Activated naive CD4-positive, alpha-beta T cell treated with anti-CD3 and anti-CD28 coated beads, Interleukin-2, amount 10 ng/mL, durations not matched to agents 7 days and 5 days (primary cell): ENCODE measurements at regions not wholly inside any gene's neighbourhood (a gene's known extent, or its start where the extent isn't known, plus 50 kb on each side); places are given as distances from the start of the nearest gene placed in this dataset.

ENCODE experiments used
- CTCF ChIA-PET: fragments of 350-600 bp; sonication (Branson Sonifier 250); formaldehyde crosslinking; loops from one replicate; lab custom pipeline; 2021; ENCODE audit warnings: antibody characterized with exemption; lab: Charles Lee
- DNase-seq: peaks from one replicate; pipeline ENCODE4 v3.0.0-alpha.2; 2020
- H3K27ac Mint-ChIP-seq: one replicate; pipeline ENCODE4 v1.8.0; 2021; ENCODE audit warnings: mild to moderate bottlenecking, moderate library complexity, mixed read lengths
- H3K27me3 Mint-ChIP-seq: one replicate; pipeline ENCODE4 v1.8.0; 2021; ENCODE audit warnings: mild to moderate bottlenecking, mixed read lengths
- H3K36me3 Mint-ChIP-seq: one replicate; pipeline ENCODE4 v1.8.0; 2021; ENCODE audit warnings: mixed read lengths
- H3K4me1 Mint-ChIP-seq: one replicate; pipeline ENCODE4 v1.8.0; 2021; ENCODE audit warnings: mixed read lengths
- H3K4me3 Mint-ChIP-seq: one replicate; pipeline ENCODE4 v1.8.0; 2021; ENCODE audit warnings: mild to moderate bottlenecking, moderate library complexity, mixed read lengths
- H3K9me3 Mint-ChIP-seq: one replicate; pipeline ENCODE4 v1.8.0; 2021; ENCODE audit warnings: mixed read lengths

DNA sequence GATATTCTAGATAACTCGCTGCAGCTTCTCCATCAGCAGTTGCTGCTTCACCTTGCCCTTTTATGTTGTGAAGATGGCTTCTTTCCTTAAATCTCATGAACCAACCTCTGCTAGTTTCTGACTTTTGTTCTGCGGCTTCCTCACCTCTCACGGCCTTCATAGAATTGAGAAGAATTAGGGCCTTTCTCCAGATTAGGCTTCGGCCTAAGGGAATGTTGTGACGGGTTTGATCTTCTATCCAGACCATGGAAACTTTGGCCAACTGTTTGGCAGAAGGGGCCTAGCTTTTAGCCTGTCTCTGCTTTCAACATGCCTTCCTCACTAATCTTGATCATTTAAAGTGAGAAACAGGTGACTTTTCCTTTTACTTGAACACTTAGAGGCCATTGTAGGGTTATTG is 199.9 kb downstream of the CYP26B1 start:
- CTCF ChIA-PET, result no interaction called here
- Mint-ChIP-seq H3K4me1 (no peaks in the 10 kb centered on the region), H3K4me3 (no peak overlapping the region), H3K27ac (no peak overlapping the region), H3K9me3 (no peaks in the 10 kb centered on the region), H3K36me3 (no peaks in the 10 kb centered on the region), H3K27me3 (no peaks in the 10 kb centered on the region)
- DNase-seq, result no peak

DNA sequence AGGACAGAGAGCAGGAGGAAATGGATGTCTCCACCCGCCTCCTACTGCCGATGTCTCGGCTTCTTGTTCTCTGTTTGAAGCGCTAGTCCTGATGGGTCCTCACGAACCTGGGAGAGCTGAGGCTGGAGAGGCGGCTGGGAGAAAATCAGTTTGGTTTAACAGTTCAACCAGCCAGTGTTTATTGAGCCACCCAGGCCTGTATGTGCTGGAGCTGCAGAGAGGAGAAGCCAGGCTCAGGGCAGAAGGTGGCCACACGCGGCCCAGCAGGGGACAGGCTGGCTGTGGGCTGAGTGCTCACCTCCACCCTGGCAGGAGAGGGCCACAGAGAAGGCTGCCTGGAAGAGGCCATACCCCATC is 202.1 kb downstream of the CYP26B1 start:
- Mint-ChIP-seq H3K27me3 (no peaks in the 10 kb centered on the region), H3K9me3 (no peaks in the 10 kb centered on the region), H3K4me1 (no peaks in the 10 kb centered on the region), H3K36me3 (no peaks in the 10 kb centered on the region), H3K27ac (no peak overlapping the region), H3K4me3 (no peak overlapping the region)
- no peak for DNase-seq
- CTCF ChIA-PET, result no interaction called here

DNA sequence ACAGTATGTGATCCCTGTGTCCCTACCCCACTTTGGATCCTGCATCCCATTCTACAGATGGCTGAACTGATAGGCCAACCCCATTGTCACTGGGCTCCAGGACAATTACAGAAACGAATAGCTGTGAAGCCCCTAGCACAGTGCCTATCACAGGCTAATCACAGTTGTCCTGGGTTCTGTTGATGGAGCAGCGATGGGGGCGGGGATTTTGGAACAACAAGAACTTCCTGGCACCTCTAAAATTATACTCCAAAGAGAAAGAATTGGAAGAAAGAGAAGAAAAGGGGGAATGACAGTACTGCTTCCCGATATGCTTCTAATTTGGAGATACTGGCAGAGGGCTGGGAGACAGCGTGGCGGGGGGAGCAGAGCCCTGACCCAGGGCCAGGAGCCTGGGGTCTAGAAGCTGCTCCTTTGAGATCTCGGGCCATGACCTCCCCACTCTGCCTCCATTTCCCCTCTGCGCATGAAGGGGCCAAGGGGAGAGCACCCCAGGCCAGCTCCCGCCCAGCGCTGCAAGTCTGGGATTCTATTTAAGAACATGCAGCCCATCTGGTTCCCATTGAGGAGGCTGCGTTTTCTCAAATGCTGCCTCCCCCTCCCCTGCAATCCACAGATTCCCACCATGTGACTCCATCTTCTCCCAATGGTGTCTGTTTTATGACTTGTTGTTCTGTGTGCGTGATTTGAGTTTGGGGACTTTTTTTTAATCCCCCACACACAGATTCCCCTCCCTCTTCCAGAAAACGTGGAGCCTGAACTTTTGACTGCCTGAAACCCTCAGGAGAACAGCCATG is 202.7 kb downstream of the CYP26B1 start:
- Mint-ChIP-seq H3K27ac (no peak overlapping the region), H3K4me1 (no peaks in the 10 kb centered on the region), H3K9me3 (no peaks in the 10 kb centered on the region), H3K27me3 (no peaks in the 10 kb centered on the region), H3K4me3 (no peak overlapping the region), H3K36me3 (no peaks in the 10 kb centered on the region)
- CTCF ChIA-PET, result no interaction called here
- no peak for DNase-seq

DNA sequence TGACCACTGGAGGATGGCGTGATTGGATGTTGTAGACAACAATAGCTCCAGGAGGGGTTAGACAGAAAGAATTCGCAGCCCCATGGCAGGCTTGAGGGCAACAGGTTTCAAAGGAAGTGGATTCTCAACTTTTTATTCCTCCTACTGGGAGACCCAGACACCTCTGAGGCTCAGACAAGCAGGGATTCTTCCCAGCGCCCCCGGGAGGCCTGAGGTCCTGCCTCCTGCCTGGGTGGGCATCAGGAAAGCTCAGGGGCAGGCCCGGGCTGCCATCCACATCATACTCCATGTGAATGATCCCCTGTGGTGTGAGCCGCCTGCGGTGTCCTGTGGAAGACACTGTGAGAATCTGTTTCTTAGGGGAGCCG is 203.5 kb downstream of the CYP26B1 start:
- Mint-ChIP-seq H3K27ac (no peak overlapping the region), H3K4me3 (no peak overlapping the region), H3K27me3 (no peaks in the 10 kb centered on the region), H3K9me3 (no peaks in the 10 kb centered on the region), H3K36me3 (no peaks in the 10 kb centered on the region), H3K4me1 (no peaks in the 10 kb centered on the region)
- CTCF ChIA-PET, result no interaction called here
- no peak for DNase-seq

DNA sequence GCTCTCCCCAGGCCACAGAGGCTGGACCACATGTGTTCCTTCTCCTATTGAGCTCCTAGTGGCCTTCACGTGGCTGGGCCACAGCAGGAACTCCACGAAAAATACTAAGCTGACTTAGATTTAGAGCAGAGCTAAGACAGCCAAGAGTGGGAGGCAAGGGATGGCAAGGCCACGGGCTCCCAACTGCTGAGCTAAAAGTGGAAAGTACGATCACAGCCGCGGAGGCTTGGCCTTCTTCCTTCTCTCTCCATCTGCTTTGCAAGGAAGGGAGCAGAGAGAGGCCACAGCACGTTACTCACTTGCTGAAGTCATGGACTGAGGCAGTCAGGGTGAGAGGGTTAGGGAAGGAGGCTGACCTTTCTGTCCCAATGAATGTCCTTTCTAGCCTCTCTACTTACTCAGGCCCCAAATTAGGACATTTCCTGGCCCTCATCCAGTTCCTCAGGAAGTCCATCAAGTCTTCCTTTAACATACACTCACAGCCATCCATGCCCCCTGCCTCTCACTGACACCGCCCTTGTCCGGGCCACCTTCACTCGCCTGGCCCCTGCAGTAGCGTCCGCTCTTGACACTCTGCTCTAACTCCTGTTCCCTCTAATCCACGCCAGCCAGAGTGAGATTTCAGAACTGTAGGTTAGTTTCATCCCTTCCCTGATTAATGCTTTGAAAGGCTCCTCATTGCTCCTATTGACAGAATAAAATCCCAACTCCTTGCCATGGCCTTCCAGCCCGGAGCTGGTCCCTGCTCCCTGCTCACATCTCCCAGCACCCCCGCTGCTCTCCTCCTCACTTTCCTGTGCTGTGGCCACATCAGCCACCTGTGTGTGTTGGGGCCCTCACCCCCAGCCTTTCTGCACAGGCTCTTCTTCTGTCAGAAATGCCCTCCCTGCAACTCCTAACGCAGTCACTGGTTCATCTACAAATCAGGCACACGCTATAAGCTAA is 204.2 kb downstream of the CYP26B1 start:
- no peaks in the 10 kb centered on the region for H3K9me3 Mint-ChIP-seq
- CTCF ChIA-PET, result no interaction called here
- H3K27me3 Mint-ChIP-seq, result no peaks in the 10 kb centered on the region
- no peak for DNase-seq
- H3K4me1 Mint-ChIP-seq, result no peaks in the 10 kb centered on the region
- H3K4me3 Mint-ChIP-seq, result no peak overlapping the region
- peak overlapping the region; percentile 14 for H3K27ac Mint-ChIP-seq
- no peaks in the 10 kb centered on the region for H3K36me3 Mint-ChIP-seq

DNA sequence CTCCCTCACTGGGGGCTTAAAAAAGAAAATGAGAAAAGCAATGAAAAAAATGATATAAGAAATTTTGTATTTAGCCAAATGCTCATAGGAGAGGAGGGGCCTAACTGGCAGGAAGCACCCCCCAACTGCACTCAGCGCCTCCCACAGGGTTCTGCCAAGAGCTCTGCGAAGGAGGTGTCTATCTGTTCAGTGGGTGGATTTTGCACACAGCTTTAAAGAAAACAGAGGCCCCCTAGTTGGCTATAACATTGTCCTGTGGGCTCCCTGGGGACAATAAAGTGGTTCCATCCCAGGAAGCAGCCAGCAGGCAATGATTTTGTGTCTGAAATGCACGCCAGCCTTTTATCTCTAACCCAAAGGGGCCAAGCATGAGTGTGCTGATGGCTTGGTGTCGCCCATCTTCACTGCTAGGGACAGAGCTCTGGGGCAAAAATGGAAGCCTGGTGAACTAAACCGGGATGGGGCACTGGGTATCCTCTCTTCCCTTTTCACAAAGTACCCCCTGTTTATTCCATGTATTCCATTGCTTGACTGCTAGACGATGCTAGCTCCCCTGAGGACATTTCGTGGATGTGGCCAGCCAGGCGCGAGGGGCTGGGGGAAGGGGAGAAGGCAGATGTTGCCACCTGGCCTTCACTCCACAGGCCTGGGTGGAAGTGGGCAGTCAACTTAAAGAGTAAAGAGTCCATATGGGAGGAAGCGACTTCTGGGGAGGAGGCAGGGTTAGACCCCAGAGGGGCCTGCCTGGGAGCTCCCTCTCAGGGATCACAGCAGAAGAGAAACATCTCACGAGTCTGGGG is 205.7 kb downstream of the CYP26B1 start:
- no peaks in the 10 kb centered on the region for H3K4me1 Mint-ChIP-seq
- H3K27me3 Mint-ChIP-seq, result no peaks in the 10 kb centered on the region
- no peak for DNase-seq
- H3K27ac Mint-ChIP-seq, result no peak overlapping the region
- H3K9me3 Mint-ChIP-seq, result no peaks in the 10 kb centered on the region
- no peaks in the 10 kb centered on the region for H3K36me3 Mint-ChIP-seq
- H3K4me3 Mint-ChIP-seq, result no peak overlapping the region
- CTCF ChIA-PET, result interaction anchor here (0.8 kb wide), 1 partner anchor 18 kb away, joined by 4 read pairs; no protein-coding TSS in a partner anchor

DNA sequence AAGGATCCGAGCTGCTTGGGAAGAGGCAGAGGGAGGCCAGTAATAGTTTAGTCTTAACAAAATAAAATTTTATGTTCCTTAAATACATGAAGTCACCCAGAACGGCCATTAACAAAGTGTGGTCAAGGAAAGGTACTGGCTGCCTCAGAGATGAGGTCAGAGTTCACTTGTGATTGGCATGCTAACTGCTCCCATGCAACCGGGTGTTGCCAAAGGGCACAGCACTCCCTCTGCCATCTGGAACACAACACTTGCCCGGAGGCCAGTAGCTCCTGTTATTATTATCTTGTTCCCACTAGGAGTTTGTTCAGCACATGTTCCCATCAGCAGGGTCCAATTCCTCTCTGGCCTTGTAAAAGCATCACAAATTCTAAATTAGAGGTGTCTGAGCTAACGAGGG is 207.0 kb downstream of the CYP26B1 start:
- no peak for DNase-seq
- CTCF ChIA-PET, result no interaction called here
- no peaks in the 10 kb centered on the region for H3K36me3 Mint-ChIP-seq
- no peak overlapping the region for H3K4me3 Mint-ChIP-seq
- H3K27ac Mint-ChIP-seq, result no peak overlapping the region
- no peaks in the 10 kb centered on the region for H3K4me1 Mint-ChIP-seq
- no peaks in the 10 kb centered on the region for H3K9me3 Mint-ChIP-seq
- no peaks in the 10 kb centered on the region for H3K27me3 Mint-ChIP-seq

DNA sequence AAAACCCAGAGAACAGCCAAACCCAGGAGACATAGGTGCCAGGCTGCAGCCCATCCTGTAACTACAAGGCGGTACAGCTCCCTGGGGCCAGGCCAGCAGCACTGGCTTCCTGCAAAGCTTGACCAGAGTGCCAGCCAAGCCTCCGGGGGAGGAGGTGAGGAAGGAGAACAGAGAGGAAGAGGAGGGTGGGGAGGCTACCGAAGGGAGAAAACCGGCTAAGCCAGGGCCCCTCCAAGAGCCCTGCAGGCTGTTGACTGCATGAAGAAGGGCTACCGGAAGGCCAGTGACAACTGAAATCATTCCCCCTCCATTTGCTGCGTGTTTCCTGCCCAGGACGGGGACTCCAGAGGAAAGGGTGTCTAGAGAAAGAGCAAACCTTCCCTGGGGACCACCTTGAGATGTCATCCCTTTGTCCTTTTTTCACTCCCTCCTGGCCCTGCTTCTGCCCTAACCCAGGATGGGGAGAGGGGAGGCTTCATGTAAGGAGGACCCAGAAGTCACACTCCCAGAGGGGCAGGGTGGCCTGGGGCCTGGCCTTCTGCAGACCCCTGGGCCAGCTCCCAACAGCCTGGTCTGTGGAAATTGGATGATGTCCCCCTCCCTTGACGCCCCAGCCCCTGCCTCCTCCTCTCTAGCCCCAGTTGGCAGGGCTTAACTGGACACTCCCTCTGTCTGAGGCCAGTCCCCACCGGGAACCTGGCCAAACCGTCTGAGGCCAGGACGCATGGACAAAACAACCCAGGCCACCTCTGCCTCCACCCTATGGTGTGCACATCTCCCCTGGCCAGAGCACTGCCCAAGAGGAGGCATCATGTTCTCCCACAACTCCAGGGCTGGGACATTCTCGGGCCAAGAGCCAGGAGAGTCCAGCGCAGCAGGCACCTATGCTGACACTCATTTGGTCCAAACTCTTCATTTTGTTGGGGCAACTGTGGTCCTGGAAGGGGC is 207.8 kb downstream of the CYP26B1 start:
- no peaks in the 10 kb centered on the region for H3K27me3 Mint-ChIP-seq
- H3K9me3 Mint-ChIP-seq, result no peaks in the 10 kb centered on the region
- no peaks in the 10 kb centered on the region for H3K36me3 Mint-ChIP-seq
- CTCF ChIA-PET, result no interaction called here
- no peak overlapping the region for H3K4me3 Mint-ChIP-seq
- DNase-seq, result no peak
- no peak overlapping the region for H3K27ac Mint-ChIP-seq
- H3K4me1 Mint-ChIP-seq, result no peaks in the 10 kb centered on the region

DNA sequence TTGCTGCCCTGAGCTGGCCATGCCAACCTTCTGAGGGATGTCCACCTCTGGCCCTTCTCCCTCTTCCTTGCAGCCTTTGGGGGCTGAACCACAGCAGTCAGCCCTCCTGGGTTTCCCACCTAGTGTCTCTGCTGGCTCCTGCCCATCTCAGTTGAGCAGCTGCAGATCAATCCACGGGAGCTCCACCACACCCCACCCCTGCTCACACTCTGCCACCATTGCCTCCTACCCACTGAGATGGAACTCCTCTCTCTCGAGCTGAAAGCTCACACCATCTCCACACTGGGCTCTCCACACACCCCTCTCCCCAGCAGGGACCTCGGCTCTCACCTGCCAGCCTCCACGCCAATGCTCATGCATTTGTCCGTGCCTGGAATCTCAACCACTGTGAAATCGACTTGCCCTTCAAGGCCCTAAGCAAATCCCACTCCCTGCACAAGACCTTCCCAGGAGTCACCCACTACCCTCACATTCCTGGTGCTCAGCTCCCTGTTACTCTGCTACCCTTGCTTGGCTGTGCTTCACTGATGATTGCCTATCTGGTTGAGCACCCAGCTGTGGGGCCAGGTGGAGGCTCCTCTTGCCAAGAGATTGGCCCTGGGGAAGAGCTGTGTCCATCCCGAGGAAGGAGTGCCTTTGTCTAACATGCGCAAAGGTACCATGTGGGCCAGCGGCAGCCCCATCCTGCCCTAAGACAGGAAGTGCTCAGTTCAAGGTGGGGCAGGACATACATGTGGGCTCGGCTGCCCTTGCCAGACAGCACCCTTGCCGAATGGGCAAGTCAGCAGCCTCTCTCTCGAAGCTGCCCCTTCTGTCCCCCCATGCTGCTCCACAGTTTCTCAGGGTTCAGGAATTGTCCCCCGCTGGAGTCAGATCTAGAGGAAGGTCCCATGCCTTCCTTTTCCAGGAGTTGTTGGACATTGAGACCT is 208.7 kb downstream of the CYP26B1 start:
- Mint-ChIP-seq H3K36me3 (no peaks in the 10 kb centered on the region), H3K4me1 (no peaks in the 10 kb centered on the region), H3K27me3 (no peaks in the 10 kb centered on the region), H3K9me3 (no peaks in the 10 kb centered on the region), H3K27ac (no peak overlapping the region), H3K4me3 (no peak overlapping the region)
- DNase-seq, result no peak
- CTCF ChIA-PET, result no interaction called here

DNA sequence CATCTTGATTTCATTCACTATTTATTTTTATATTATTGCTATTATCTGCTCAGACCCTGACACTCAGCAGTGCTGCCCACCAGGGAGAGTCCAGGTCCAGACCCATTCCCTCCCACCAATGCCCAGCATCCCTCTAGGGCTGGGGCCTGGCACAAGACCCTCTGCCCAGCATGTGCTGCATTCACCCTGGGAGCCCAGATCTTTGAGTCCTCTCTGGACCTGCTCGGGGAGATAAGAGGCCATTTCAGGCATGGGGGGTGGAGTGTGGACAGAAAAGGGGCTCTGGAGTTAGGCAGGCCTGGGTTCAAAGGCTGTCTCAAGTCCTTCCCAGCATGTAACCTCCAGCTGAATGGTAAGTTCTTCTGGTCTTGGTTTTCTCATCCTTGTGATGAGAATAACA is 209.6 kb downstream of the CYP26B1 start:
- Mint-ChIP-seq H3K9me3 (no peaks in the 10 kb centered on the region), H3K27ac (no peak overlapping the region), H3K4me3 (no peak overlapping the region), H3K4me1 (no peaks in the 10 kb centered on the region), H3K27me3 (no peaks in the 10 kb centered on the region), H3K36me3 (no peaks in the 10 kb centered on the region)
- CTCF ChIA-PET, result no interaction called here
- DNase-seq, result no peak

DNA sequence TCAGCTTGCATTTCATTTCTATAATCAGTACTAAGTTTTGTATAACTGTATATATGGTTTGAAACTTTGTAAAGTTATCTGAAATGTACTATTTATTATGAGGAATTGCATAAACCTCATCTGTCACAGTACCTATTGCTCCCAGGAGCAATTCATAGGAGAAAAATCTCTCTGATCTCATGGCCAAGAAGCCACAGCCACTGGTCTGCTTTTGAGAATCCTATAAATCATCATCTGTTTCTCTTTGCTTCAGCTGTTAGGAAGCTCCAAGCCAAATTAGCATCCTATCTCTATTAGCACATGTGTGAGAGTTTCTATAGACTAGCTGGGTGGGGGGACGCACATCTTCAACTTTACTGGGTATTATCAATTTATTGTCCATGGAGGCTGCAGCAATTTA is 210.3 kb downstream of the CYP26B1 start:
- Mint-ChIP-seq H3K4me1 (no peaks in the 10 kb centered on the region), H3K4me3 (no peak overlapping the region), H3K27me3 (no peaks in the 10 kb centered on the region), H3K27ac (no peak overlapping the region), H3K36me3 (no peaks in the 10 kb centered on the region), H3K9me3 (no peaks in the 10 kb centered on the region)
- CTCF ChIA-PET, result interaction anchor here (2.5 kb wide), 1 partner anchor 13 kb away, joined by 9 read pairs; no protein-coding TSS in a partner anchor
- no peak for DNase-seq

DNA sequence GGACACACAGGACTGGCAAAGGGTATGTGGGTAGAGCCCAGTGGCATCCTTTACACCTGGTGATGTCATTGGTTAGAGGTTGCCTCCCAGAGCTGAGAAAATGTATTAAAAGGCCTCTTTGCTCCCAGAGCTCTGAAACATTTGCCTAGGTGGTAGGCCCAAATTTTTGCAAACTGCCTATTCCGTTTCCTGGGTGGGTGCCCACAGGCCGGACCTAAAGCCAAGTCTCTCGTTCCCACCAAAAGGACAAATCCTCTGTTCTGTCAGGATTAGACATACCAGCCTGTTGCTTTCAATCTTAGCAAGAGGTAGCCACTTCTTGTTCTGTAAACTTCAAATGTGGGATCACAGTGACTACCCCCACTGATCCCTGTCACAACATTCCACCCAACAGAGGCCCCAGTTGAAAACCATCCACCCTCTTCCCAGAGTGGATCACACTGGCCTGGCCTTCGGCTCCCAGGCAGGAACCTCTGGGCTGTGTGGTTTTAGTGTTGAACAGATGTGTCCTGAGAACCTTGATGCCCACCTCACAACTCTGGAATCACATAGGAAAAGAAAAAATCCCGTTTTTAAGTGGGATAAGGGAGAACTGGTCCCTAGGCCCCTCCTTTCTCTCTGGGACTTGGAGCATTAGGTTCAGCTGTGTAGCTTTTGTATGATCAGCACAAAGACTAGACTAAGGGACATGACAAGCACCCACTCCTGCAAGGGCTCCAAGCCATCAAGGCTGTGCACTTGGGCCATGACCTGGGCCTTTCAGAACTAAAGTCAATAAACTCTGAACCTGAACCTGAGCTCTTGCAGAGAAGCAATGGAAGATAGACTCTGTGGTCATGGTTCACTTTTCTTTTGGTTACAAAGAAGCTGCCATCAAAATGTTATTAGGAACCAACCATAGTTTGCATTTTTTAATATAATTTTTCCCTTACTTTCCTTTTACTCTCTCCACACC is 211.3 kb downstream of the CYP26B1 start:
- Mint-ChIP-seq H3K4me1 (no peaks in the 10 kb centered on the region), H3K27me3 (no peaks in the 10 kb centered on the region), H3K9me3 (no peaks in the 10 kb centered on the region), H3K36me3 (no peaks in the 10 kb centered on the region), H3K27ac (no peak overlapping the region), H3K4me3 (no peak overlapping the region)
- DNase-seq, result no peak
- CTCF ChIA-PET, result interaction anchor here (2.5 kb wide), 1 partner anchor 12 kb away, joined by 9 read pairs; no protein-coding TSS in a partner anchor
